ENCODE measurements at regions not wholly inside any gene's neighbourhood (a gene's known extent, or its start where the extent isn't known, plus 50 kb on each side); places are given as distances from the start of the nearest gene placed in this dataset.
A peak's percentile ranks its signal among the peaks of the same experiment; 100 is the strongest.

DNA sequence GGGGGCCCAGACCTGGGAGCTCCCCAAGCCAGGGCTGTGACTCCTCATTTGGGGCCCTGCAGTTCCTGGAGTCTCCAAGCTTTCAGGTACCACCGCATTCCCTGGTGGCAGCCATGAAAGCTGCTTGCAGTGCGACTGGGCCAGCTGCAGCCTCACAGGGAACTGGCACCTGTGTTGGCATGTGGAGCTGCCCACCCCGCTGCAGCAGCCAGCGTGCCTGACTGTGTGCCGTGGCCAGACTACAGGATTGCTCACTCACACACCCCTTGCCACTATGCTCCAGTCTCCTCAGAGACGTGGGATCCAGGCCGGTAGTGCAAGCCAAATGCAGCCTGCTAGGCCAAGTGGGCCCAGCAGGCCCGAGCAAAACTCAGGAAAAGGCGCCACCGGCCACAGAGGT lies 450.7 kb downstream of the COL12A1 start:
- intact Hi-C loops (cut with micrococcal nuclease; ENCODE audit: unreplicated experiment) = no loop called here
- no peaks in the 10 kb centered on the region for H3K9me2 ChIP-seq (ENCODE audit: insufficient read depth, low read length)
- H3K4me3 ChIP-seq (ENCODE audit: low read depth, low read length, poor library complexity, severe bottlenecking) = no peak overlapping the region
- no peak for DNase-seq (ENCODE audit: low spot score)
- no peaks in the 10 kb centered on the region for H3K36me3 ChIP-seq (ENCODE audit: insufficient read depth, low read length)
- H3K4me2 ChIP-seq (ENCODE audit: low read length) = no peak overlapping the region
- CTCF ChIA-PET (ENCODE audit: unreplicated experiment) = no interaction called here
- TF ChIP-seq, protein P1, sequence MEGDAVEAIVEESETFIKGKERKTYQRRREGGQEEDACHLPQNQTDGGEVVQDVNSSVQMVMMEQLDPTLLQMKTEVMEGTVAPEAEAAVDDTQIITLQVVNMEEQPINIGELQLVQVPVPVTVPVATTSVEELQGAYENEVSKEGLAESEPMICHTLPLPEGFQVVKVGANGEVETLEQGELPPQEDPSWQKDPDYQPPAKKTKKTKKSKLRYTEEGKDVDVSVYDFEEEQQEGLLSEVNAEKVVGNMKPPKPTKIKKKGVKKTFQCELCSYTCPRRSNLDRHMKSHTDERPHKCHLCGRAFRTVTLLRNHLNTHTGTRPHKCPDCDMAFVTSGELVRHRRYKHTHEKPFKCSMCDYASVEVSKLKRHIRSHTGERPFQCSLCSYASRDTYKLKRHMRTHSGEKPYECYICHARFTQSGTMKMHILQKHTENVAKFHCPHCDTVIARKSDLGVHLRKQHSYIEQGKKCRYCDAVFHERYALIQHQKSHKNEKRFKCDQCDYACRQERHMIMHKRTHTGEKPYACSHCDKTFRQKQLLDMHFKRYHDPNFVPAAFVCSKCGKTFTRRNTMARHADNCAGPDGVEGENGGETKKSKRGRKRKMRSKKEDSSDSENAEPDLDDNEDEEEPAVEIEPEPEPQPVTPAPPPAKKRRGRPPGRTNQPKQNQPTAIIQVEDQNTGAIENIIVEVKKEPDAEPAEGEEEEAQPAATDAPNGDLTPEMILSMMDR (conservative IDR thresholded peaks at IDR 0.05; ENCODE audit: low read length) = no peak
- TF ChIP-seq EZH2phosphoT487 (IDR thresholded peaks at IDR 0.05; ENCODE audit: borderline replicate concordance, low read depth, low read length) = no peak
- no peaks in the 10 kb centered on the region for H4K20me1 ChIP-seq (ENCODE audit: insufficient read depth, low read length)
- H3K79me2 ChIP-seq (ENCODE audit: insufficient read depth, low read depth, low read length) = no peaks in the 10 kb centered on the region
- H3K27ac ChIP-seq (ENCODE audit: low read depth, low read length, poor library complexity, severe bottlenecking) = no peak overlapping the region
- H3K9me3 ChIP-seq (ENCODE audit: low read length) = no peaks in the 10 kb centered on the region
- no peak overlapping the region for H2AFZ ChIP-seq (ENCODE audit: low read length)
- H3K4me1 ChIP-seq (ENCODE audit: insufficient read depth, low read length, poor library complexity, severe bottlenecking) = no peaks in the 10 kb centered on the region
- BruUV-seq (replicated peaks) = no TSS peak
- POLR2A ChIA-PET = interaction anchor here (0.7 kb wide), 1 partner anchor 42 kb away, joined by 3 read pairs; no protein-coding TSS in a partner anchor

DNA sequence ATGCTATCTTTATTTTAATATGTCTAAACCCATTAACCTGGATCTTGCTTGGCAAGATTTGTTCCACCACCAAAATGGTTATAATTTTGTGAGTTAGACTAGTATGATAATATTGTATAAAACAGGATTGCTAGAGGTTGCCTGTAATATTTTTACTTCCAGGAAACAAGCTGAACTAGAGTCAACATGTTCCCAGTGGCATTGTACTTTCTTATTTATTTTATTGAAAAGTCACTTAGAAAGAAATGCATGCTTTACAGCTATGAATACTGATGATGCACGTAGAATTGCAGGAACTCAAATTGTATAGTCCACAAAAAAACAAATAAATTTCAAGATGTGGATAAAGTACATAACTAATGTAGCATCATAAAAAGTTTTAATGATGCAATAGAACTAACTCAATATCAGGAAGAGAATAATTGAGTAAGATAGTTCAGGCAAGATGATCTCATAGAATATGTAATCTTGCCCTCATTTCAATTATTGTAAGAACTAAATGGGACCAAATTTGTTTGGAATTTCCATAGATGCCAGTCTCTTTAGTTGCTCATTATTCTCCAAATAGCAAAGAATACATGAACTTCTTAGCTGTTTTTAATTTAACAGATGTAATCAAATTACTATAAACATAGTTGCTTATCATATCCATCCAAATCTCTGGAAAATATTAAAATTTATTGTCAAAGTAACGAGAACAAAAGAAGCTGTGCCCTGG lies 451.8 kb downstream of the COL12A1 start:
- intact Hi-C loops (cut with micrococcal nuclease; ENCODE audit: unreplicated experiment) = no loop called here
- H3K27ac ChIP-seq (ENCODE audit: low read depth, low read length, poor library complexity, severe bottlenecking) = no peak overlapping the region
- no peaks in the 10 kb centered on the region for H3K9me3 ChIP-seq (ENCODE audit: low read length)
- no peak overlapping the region for H3K4me3 ChIP-seq (ENCODE audit: low read depth, low read length, poor library complexity, severe bottlenecking)
- CTCF ChIA-PET (ENCODE audit: unreplicated experiment) = no interaction called here
- no peaks in the 10 kb centered on the region for H3K4me1 ChIP-seq (ENCODE audit: insufficient read depth, low read length, poor library complexity, severe bottlenecking)
- no peaks in the 10 kb centered on the region for H3K36me3 ChIP-seq (ENCODE audit: insufficient read depth, low read length)
- POLR2A ChIA-PET = interaction anchor here (0.7 kb wide), 1 partner anchor 41 kb away, joined by 3 read pairs; no protein-coding TSS in a partner anchor
- no TSS peak for BruUV-seq (replicated peaks)
- H3K79me2 ChIP-seq (ENCODE audit: insufficient read depth, low read depth, low read length) = no peaks in the 10 kb centered on the region
- no peak overlapping the region for H2AFZ ChIP-seq (ENCODE audit: low read length)
- H4K20me1 ChIP-seq (ENCODE audit: insufficient read depth, low read length) = no peaks in the 10 kb centered on the region
- TF ChIP-seq, protein P1 (conservative IDR thresholded peaks at IDR 0.05; ENCODE audit: low read length) = no peak
- no peak for TF ChIP-seq EZH2phosphoT487 (IDR thresholded peaks at IDR 0.05; ENCODE audit: borderline replicate concordance, low read depth, low read length)
- DNase-seq (ENCODE audit: low spot score) = no peak
- H3K4me2 ChIP-seq (ENCODE audit: low read length) = no peak overlapping the region
- H3K9me2 ChIP-seq (ENCODE audit: insufficient read depth, low read length) = no peaks in the 10 kb centered on the region

DNA sequence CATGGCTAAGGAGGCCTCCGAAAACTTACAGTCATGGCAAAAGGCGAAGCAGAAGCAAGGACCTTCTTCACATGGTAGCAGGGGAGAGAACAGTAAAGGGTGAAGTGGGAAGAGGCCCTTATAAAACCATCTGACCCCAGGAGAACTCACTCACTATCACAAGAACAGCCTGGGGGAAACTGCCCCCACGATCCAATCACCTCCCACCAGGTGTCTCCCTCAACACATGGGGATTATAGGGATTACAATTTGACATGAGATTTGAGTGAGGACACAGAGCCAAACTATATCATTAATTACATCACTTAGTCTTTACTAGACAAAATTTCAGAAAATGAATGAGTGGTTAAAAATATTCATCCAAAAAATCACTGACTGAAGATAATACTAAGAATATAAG lies 453.6 kb downstream of the COL12A1 start:
- ChIA-PET POLR2A (no interaction called here), CTCF (ENCODE audit: unreplicated experiment) (no interaction called here)
- DNase-seq (ENCODE audit: low spot score) = no peak
- no peaks in the 10 kb centered on the region for H3K9me2 ChIP-seq (ENCODE audit: insufficient read depth, low read length)
- H3K9me3 ChIP-seq (ENCODE audit: low read length) = no peaks in the 10 kb centered on the region
- H3K79me2 ChIP-seq (ENCODE audit: insufficient read depth, low read depth, low read length) = no peaks in the 10 kb centered on the region
- TF ChIP-seq, protein P1 (conservative IDR thresholded peaks at IDR 0.05; ENCODE audit: low read length) = 0 out of 2 replicates have a peak, but pooled peaks have one; percentile 29
- TF ChIP-seq EZH2phosphoT487 (IDR thresholded peaks at IDR 0.05; ENCODE audit: borderline replicate concordance, low read depth, low read length) = no peak
- no peak overlapping the region for H3K27ac ChIP-seq (ENCODE audit: low read depth, low read length, poor library complexity, severe bottlenecking)
- intact Hi-C loops (cut with micrococcal nuclease; ENCODE audit: unreplicated experiment) = no loop called here
- no peak overlapping the region for H2AFZ ChIP-seq (ENCODE audit: low read length)
- no peaks in the 10 kb centered on the region for H3K36me3 ChIP-seq (ENCODE audit: insufficient read depth, low read length)
- H3K4me3 ChIP-seq (ENCODE audit: low read depth, low read length, poor library complexity, severe bottlenecking) = no peak overlapping the region
- H3K4me1 ChIP-seq (ENCODE audit: insufficient read depth, low read length, poor library complexity, severe bottlenecking) = no peaks in the 10 kb centered on the region
- H3K4me2 ChIP-seq (ENCODE audit: low read length) = no peak overlapping the region
- H4K20me1 ChIP-seq (ENCODE audit: insufficient read depth, low read length) = no peaks in the 10 kb centered on the region
- no TSS peak for BruUV-seq (replicated peaks)
